WERI-Rb-1 (cell line): ENCODE measurements at regions not wholly inside any gene's neighbourhood (a gene's known extent, or its start where the extent isn't known, plus 50 kb on each side); places are given as distances from the start of the nearest gene placed in this dataset.

Experiments
- DNase-seq: peaks from one replicate; pipeline ENCODE4 v3.0.0-alpha.2; 2020
- H3K27ac ChIP-seq: fragments of 250-450 bp; sonication (Bioruptor Pico); 2 replicates; pipeline ENCODE4 v1.5.1; 2020; ENCODE audit warnings: mild to moderate bottlenecking, moderate library complexity
- H3K27me3 ChIP-seq: fragments of 250-450 bp; sonication (Bioruptor Pico); 2 replicates; pipeline ENCODE4 v1.5.1; 2021; ENCODE audit warnings: mild to moderate bottlenecking, low read depth, moderate library complexity; ENCODE audit not compliant: insufficient read depth, severe bottlenecking
- H3K36me3 ChIP-seq: fragments of 250-450 bp; sonication (Bioruptor Pico); 2 replicates; pipeline ENCODE4 v1.5.1; 2020; ENCODE audit warnings: mild to moderate bottlenecking, moderate library complexity
- H3K4me3 ChIP-seq: 2 replicates; pipeline ENCODE4 v1.5.1; 2011; ENCODE audit warnings: low read depth, mild to moderate bottlenecking, control low read depth, low read length
- H3K9me3 ChIP-seq: fragments of 250-450 bp; sonication (Bioruptor Pico); 2 replicates; pipeline ENCODE4 v1.5.1; 2021; ENCODE audit warnings: mild to moderate bottlenecking, moderate library complexity; ENCODE audit not compliant: severe bottlenecking
- CTCF ChIP-seq: IDR thresholded peaks from 2 replicates; pipeline ENCODE4 v1.5.1; 2011; ENCODE audit warnings: low read depth, mild to moderate bottlenecking, control low read depth, inconsistent platforms, low read length

DNA sequence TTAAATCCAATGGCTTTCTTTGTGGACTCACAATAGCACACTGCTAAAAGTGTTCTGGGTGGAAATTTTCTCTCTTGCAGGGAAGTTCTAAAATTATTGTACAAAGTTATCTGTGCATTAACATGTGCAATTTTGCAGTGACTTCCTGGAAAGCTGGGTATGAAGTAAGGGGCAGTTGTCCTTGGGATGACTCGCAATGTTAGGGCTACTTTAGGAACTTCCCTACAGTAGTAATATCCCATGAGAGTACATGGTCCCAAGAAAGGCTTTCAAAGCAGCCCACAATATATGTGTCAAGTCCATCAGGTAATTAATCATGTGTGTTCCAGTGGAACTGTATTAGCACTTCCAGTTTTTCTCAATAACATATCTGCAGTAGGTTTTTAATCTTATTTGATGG is 201.0 kb upstream of the UBE2E2 start:
- TF ChIP-seq CTCF = no peak

GRCh38 chr3:23002836-23003732 is 200.0 kb upstream of the UBE2E2 start:
- no peak for TF ChIP-seq CTCF
- no peak for DNase-seq
- no peaks in the 10 kb centered on the region for H3K27me3 ChIP-seq
- H3K36me3 ChIP-seq = no peaks in the 10 kb centered on the region
- H3K27ac ChIP-seq = no peak overlapping the region
- no peaks in the 10 kb centered on the region for H3K9me3 ChIP-seq
- H3K4me3 ChIP-seq = no peak overlapping the region

More for the DNA sequence above, 201.0 kb upstream of the UBE2E2 start:
- Histone ChIP-seq H3K36me3 (no peaks in the 10 kb centered on the region), H3K27ac (no peak overlapping the region), H3K4me3 (no peak overlapping the region), H3K9me3 (no peaks in the 10 kb centered on the region), H3K27me3 (no peaks in the 10 kb centered on the region)
- DNase-seq = no peak

DNA sequence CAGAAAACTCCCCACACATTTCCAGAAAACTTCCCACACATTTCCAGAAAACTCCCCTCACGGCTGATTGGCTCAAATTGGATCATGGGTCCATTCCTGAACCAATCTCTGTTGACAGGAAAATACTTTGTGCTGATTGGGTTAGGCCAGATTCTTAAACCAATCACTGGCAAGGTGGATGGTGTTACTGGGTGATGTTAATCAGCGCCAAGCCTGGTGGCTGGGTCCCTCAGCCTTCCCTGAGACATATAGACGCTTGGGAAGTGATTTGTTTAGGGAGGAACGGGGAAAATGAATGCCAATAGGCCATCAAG is 199.4 kb upstream of the UBE2E2 start:
- no peak overlapping the region for H3K4me3 ChIP-seq
- no peak for DNase-seq
- H3K27me3 ChIP-seq = no peaks in the 10 kb centered on the region
- H3K36me3 ChIP-seq = no peaks in the 10 kb centered on the region
- no peak overlapping the region for H3K27ac ChIP-seq
- no peak for TF ChIP-seq CTCF
- no peaks in the 10 kb centered on the region for H3K9me3 ChIP-seq

DNA sequence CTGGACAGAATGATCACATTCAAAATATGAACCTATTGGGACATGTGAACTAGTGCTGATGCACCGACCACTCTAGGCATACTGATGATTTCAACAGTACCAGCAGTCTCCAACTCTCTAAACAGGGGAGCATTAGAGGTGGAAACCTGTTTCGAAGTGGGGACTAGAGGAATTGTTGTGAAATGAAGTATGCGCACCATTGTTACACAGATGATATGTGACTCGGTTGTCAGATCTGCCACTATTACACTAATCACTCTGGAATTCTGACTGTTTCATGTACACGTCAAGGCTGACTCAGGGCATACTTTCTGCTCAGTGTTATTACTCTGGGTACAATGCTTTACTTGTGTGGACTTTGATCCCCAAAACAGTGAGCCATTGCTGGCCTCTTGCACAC is 198.2 kb upstream of the UBE2E2 start:
- no peak for TF ChIP-seq CTCF
- H3K9me3 ChIP-seq = no peaks in the 10 kb centered on the region
- no peak overlapping the region for H3K4me3 ChIP-seq
- H3K27me3 ChIP-seq = no peaks in the 10 kb centered on the region
- DNase-seq = no peak
- no peaks in the 10 kb centered on the region for H3K36me3 ChIP-seq
- no peak overlapping the region for H3K27ac ChIP-seq

GRCh38 chr3:23017801-23018200 is 185.3 kb upstream of the UBE2E2 start:
- no peak overlapping the region for H3K4me3 ChIP-seq
- no peaks in the 10 kb centered on the region for H3K9me3 ChIP-seq
- H3K27ac ChIP-seq = no peak overlapping the region
- no peaks in the 10 kb centered on the region for H3K36me3 ChIP-seq
- DNase-seq = no peak
- TF ChIP-seq CTCF = no peak
- no peaks in the 10 kb centered on the region for H3K27me3 ChIP-seq
